Large intestine (tissue), 3 donors: ENCODE measurements at regions not wholly inside any gene's neighbourhood (a gene's known extent, or its start where the extent isn't known, plus 50 kb on each side); places are given as distances from the start of the nearest gene placed in this dataset.

Source experiments
- DNase-seq, 2 donors: peaks; one replicate each; pipeline versions ENCODE4 v3.0.0 to v3.0.0-alpha.2; 2013
- H3K27ac ChIP-seq: one replicate; pipeline ENCODE4 v1.5.1; 2013; ENCODE audit warnings: low read length
- H3K27me3 ChIP-seq: 2 replicates; pipeline ENCODE4 v1.6.1; 2013; ENCODE audit warnings: low read length; ENCODE audit not compliant: control insufficient read depth, insufficient read depth
- H3K36me3 ChIP-seq: 2 replicates; pipeline ENCODE4 v1.6.1; 2013; ENCODE audit warnings: low read length; ENCODE audit not compliant: control insufficient read depth, insufficient read depth
- H3K4me1 ChIP-seq: one replicate; pipeline ENCODE4 v1.6.1; 2013; ENCODE audit warnings: low read length; ENCODE audit not compliant: control insufficient read depth, insufficient read depth
- H3K4me3 ChIP-seq: one replicate; pipeline ENCODE4 v1.5.1; 2013; ENCODE audit warnings: low read length
- H3K9me3 ChIP-seq: one replicate; pipeline ENCODE4 v1.6.1; 2013; ENCODE audit warnings: mild to moderate bottlenecking, low read depth, low read length, moderate library complexity; ENCODE audit not compliant: control insufficient read depth
- WGBS: methylation state at CpG from one replicate; pipeline ENCODE4 v1.1.5; 2013; ENCODE audit warnings: low lambda C conversion rate; ENCODE audit not compliant: insufficient coverage; 5-methylcytosine and 5-hydroxymethylcytosine counted together

GRCh38 chr6:51265426-51265825, 446.8 kb downstream of the TFAP2B start:
- no CpG with 5 or more reads among the region's 4 CpGs for WGBS
- Histone ChIP-seq H3K4me3 (no peak overlapping the region), H3K9me3 (no peaks in the 10 kb centered on the region), H3K4me1 (no peaks in the 10 kb centered on the region), H3K27ac (no peak overlapping the region), H3K36me3 (no peaks in the 10 kb centered on the region), H3K27me3 (no peaks in the 10 kb centered on the region)
- no peak for DNase-seq

- H3K27me3 ChIP-seq, result no peaks in the 10 kb centered on the region
These were observed 447.9 kb downstream of the TFAP2B start for GRCh38 chr6:51266604-51267003.

GRCh38 chr6:51268666-51269065, 450.0 kb downstream of the TFAP2B start:
- Histone ChIP-seq H3K27me3 (no peaks in the 10 kb centered on the region), H3K9me3 (no peaks in the 10 kb centered on the region), H3K4me3 (no peak overlapping the region), H3K27ac (no peak overlapping the region), H3K36me3 (no peaks in the 10 kb centered on the region), H3K4me1 (no peaks in the 10 kb centered on the region)
- DNase-seq, result no peak
- no CpG with 5 or more reads among the region's 4 CpGs for WGBS

More at GRCh38 chr6:51266604-51267003, 447.9 kb downstream of the TFAP2B start:
- 50% methylated on average over 1 of the region's 1 CpG for WGBS
- no peaks in the 10 kb centered on the region for H3K36me3 ChIP-seq
- H3K4me3 ChIP-seq, result no peak overlapping the region
- no peak for DNase-seq
- no peaks in the 10 kb centered on the region for H3K9me3 ChIP-seq
- no peak overlapping the region for H3K27ac ChIP-seq
- H3K4me1 ChIP-seq, result no peaks in the 10 kb centered on the region

GRCh38 chr6:51269876-51270275, 451.2 kb downstream of the TFAP2B start:
- no peaks in the 10 kb centered on the region for H3K27me3 ChIP-seq
- H3K4me3 ChIP-seq, result no peak overlapping the region
- H3K4me1 ChIP-seq, result no peaks in the 10 kb centered on the region
- no peak for DNase-seq
- no peaks in the 10 kb centered on the region for H3K36me3 ChIP-seq
- no peak overlapping the region for H3K27ac ChIP-seq
- no peaks in the 10 kb centered on the region for H3K9me3 ChIP-seq

- Histone ChIP-seq H3K27me3 (no peaks in the 10 kb centered on the region), H3K4me1 (no peaks in the 10 kb centered on the region), H3K27ac (no peak overlapping the region), H3K36me3 (no peaks in the 10 kb centered on the region), H3K4me3 (no peak overlapping the region), H3K9me3 (no peaks in the 10 kb centered on the region)
- no peak for DNase-seq
- WGBS, result 100% methylated on average over 1 of the region's 1 CpG
These were observed 452.9 kb downstream of the TFAP2B start for GRCh38 chr6:51271615-51272014.

- H3K27ac ChIP-seq, result no peak overlapping the region
- no peaks in the 10 kb centered on the region for H3K36me3 ChIP-seq
- 60% methylated on average over 1 of the region's 5 CpGs for WGBS
- H3K9me3 ChIP-seq, result no peaks in the 10 kb centered on the region
- no peaks in the 10 kb centered on the region for H3K27me3 ChIP-seq
- H3K4me3 ChIP-seq, result no peak overlapping the region
- H3K4me1 ChIP-seq, result no peaks in the 10 kb centered on the region
- DNase-seq, result no peak
These were observed 454.7 kb downstream of the TFAP2B start for GRCh38 chr6:51273228-51273961.

GRCh38 chr6:51277474-51277873, 458.8 kb downstream of the TFAP2B start:
- Histone ChIP-seq H3K27ac (no peak overlapping the region), H3K36me3 (no peaks in the 10 kb centered on the region), H3K27me3 (no peaks in the 10 kb centered on the region), H3K4me3 (no peak overlapping the region), H3K9me3 (no peaks in the 10 kb centered on the region), H3K4me1 (no peaks in the 10 kb centered on the region)
- DNase-seq, result no peak
- 89% methylated on average over 1 of the region's 1 CpG for WGBS

- no peak overlapping the region for H3K4me3 ChIP-seq
- 86% methylated on average over 2 of the region's 2 CpGs for WGBS
- DNase-seq, result no peak
- no peak overlapping the region for H3K27ac ChIP-seq
- H3K4me1 ChIP-seq, result no peaks in the 10 kb centered on the region
- no peaks in the 10 kb centered on the region for H3K36me3 ChIP-seq
- no peaks in the 10 kb centered on the region for H3K9me3 ChIP-seq
- no peaks in the 10 kb centered on the region for H3K27me3 ChIP-seq
These were observed 463.4 kb downstream of the TFAP2B start for GRCh38 chr6:51282026-51282425.

- Histone ChIP-seq H3K4me3 (no peak overlapping the region), H3K27me3 (no peaks in the 10 kb centered on the region), H3K36me3 (no peaks in the 10 kb centered on the region), H3K9me3 (no peaks in the 10 kb centered on the region), H3K27ac (no peak overlapping the region), H3K4me1 (no peaks in the 10 kb centered on the region)
- 95% methylated on average over 4 of the region's 6 CpGs for WGBS
- no peak for DNase-seq
These were observed 465.2 kb downstream of the TFAP2B start for GRCh38 chr6:51283723-51284355.

- Histone ChIP-seq H3K9me3 (no peaks in the 10 kb centered on the region), H3K27ac (no peak overlapping the region), H3K4me3 (no peak overlapping the region), H3K4me1 (no peaks in the 10 kb centered on the region), H3K27me3 (no peaks in the 10 kb centered on the region), H3K36me3 (no peaks in the 10 kb centered on the region)
- DNase-seq, result no peak
These were observed 467.2 kb downstream of the TFAP2B start for GRCh38 chr6:51285876-51286275.

GRCh38 chr6:51289041-51289440, 470.4 kb downstream of the TFAP2B start:
- no peaks in the 10 kb centered on the region for H3K27me3 ChIP-seq
- no peaks in the 10 kb centered on the region for H3K36me3 ChIP-seq
- no peak overlapping the region for H3K4me3 ChIP-seq
- no peak for DNase-seq
- WGBS, result no CpG with 5 or more reads among the region's 3 CpGs
- no peaks in the 10 kb centered on the region for H3K4me1 ChIP-seq
- H3K9me3 ChIP-seq, result no peaks in the 10 kb centered on the region
- H3K27ac ChIP-seq, result no peak overlapping the region
